ENCODE measurements at regions not wholly inside any gene's neighbourhood (a gene's known extent, or its start where the extent isn't known, plus 50 kb on each side); places are given as distances from the start of the nearest gene placed in this dataset.
"Not testable (repeated sequence)": the region's sequence is repeated elsewhere in the genome, so short reads cannot be mapped to it uniquely, and the experiment has no call there.

DNA sequence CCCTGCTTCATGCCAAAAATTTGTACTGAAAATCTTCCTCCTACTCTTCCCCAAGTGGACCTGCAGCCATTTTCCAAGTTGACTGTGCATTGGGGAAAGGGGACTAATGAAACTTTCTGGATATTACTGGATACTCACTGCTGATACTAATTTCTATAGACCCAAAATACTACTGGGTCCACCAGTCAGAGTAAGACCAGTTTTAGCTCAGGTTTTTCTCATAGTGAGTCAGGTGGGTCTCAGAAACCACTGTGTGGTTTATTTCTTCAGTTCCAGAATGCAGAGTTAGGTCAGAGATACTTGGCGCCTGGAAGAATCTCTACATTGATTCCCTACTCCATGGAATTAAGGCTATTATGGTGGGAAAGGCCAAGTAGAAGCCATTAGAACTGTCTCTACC is 274.8 kb upstream of the SYNCRIP start:
- 91 to 100% methylated on average over 1 of the region's 1 CpG for WGBS, 2 donors
- no peaks in the 10 kb centered on the region for H3K36me3 ChIP-seq (ENCODE audit: control insufficient read depth in 2 of 2, insufficient read depth in 2 of 2, low read length in 1 of 2)

GRCh38 chr6:85913001-85913400 is 270.3 kb upstream of the SYNCRIP start:
- H3K9me3 ChIP-seq (ENCODE audit: control insufficient read depth in 2 of 2, insufficient read depth in 1 of 2, low read depth in 1 of 2, low read length in 1 of 2), result peaks cover 3% of the 10 kb centered on the region in 2 donors
- WGBS, 2 donors, result 68 to 75% methylated on average over 2 of the region's 2 CpGs
- H3K4me3 ChIP-seq (ENCODE audit: low read depth in 1 of 2, low read length in 2 of 2), result no peak overlapping the region
- no peaks in the 10 kb centered on the region for H3K4me1 ChIP-seq (ENCODE audit: control insufficient read depth in 2 of 2, insufficient read depth in 2 of 2, low read length in 1 of 2)
- H3K36me3 ChIP-seq (ENCODE audit: control insufficient read depth in 2 of 2, insufficient read depth in 2 of 2, low read length in 1 of 2), result no peaks in the 10 kb centered on the region
- H3K27ac ChIP-seq (ENCODE audit: low read depth in 2 of 2, low read length in 1 of 2), result no peak overlapping the region
- no peaks in the 10 kb centered on the region for H3K27me3 ChIP-seq (ENCODE audit: control insufficient read depth in 1 of 2, insufficient read depth in 2 of 2, low read length in 2 of 2)

More for the DNA sequence above, 274.8 kb upstream of the SYNCRIP start:
- no peak overlapping the region for H3K27ac ChIP-seq (ENCODE audit: low read depth in 2 of 2, low read length in 1 of 2)
- H3K9me3 ChIP-seq (ENCODE audit: control insufficient read depth in 2 of 2, insufficient read depth in 1 of 2, low read depth in 1 of 2, low read length in 1 of 2), result no peaks in the 10 kb centered on the region
- H3K27me3 ChIP-seq (ENCODE audit: control insufficient read depth in 1 of 2, insufficient read depth in 2 of 2, low read length in 2 of 2), result no peaks in the 10 kb centered on the region
- H3K4me3 ChIP-seq (ENCODE audit: low read depth in 1 of 2, low read length in 2 of 2), result no peak overlapping the region
- H3K4me1 ChIP-seq (ENCODE audit: control insufficient read depth in 2 of 2, insufficient read depth in 2 of 2, low read length in 1 of 2), result no peaks in the 10 kb centered on the region

GRCh38 chr6:85912582-85912981 is 269.9 kb upstream of the SYNCRIP start:
- no peaks in the 10 kb centered on the region for H3K27me3 ChIP-seq (ENCODE audit: control insufficient read depth in 1 of 2, insufficient read depth in 2 of 2, low read length in 2 of 2)
- H3K36me3 ChIP-seq (ENCODE audit: control insufficient read depth in 2 of 2, insufficient read depth in 2 of 2, low read length in 1 of 2), result no peaks in the 10 kb centered on the region
- no peaks in the 10 kb centered on the region for H3K4me1 ChIP-seq (ENCODE audit: control insufficient read depth in 2 of 2, insufficient read depth in 2 of 2, low read length in 1 of 2)
- H3K4me3 ChIP-seq (ENCODE audit: low read depth in 1 of 2, low read length in 2 of 2), result no peak overlapping the region
- 51 to 66% methylated on average over 3 of the region's 3 CpGs for WGBS, 2 donors
- H3K9me3 ChIP-seq (ENCODE audit: control insufficient read depth in 2 of 2, insufficient read depth in 1 of 2, low read depth in 1 of 2, low read length in 1 of 2), result peaks cover 3% of the 10 kb centered on the region in 2 donors
- H3K27ac ChIP-seq (ENCODE audit: low read depth in 2 of 2, low read length in 1 of 2), result no peak overlapping the region

DNA sequence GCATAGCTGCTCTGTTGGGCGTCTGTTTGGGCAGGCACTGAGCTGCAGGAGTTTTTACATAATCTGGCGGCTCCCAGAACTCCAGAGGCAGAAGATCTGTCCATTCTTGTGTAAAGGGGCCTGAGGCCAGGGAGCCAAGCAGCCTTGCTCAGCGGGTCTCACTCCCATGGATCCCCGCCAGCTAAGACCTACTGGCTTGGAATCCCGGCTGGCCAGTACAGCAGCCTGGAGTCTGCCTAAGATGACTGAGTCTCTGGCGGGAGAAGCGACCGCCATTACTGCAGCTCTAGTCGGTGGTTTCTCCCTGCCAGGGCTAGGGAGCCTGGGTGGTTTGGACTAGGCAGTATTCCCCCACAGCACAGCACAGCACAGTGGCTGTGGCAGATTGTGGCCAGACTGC is 268.4 kb upstream of the SYNCRIP start:
- Histone ChIP-seq H3K27ac (ENCODE audit: low read depth in 2 of 2, low read length in 1 of 2) (no peak overlapping the region), H3K4me1 (ENCODE audit: control insufficient read depth in 2 of 2, insufficient read depth in 2 of 2, low read length in 1 of 2) (no peaks in the 10 kb centered on the region), H3K4me3 (ENCODE audit: low read depth in 1 of 2, low read length in 2 of 2) (no peak overlapping the region), H3K9me3 (ENCODE audit: control insufficient read depth in 2 of 2, insufficient read depth in 1 of 2, low read depth in 1 of 2, low read length in 1 of 2) (peaks cover 3% of the 10 kb centered on the region in 2 donors), H3K36me3 (ENCODE audit: control insufficient read depth in 2 of 2, insufficient read depth in 2 of 2, low read length in 1 of 2) (no peaks in the 10 kb centered on the region), H3K27me3 (ENCODE audit: control insufficient read depth in 1 of 2, insufficient read depth in 2 of 2, low read length in 2 of 2) (no peaks in the 10 kb centered on the region)
- WGBS, 2 donors, result 75 to 81% methylated on average over 9 of the region's 9 CpGs

GRCh38 chr6:85908120-85908519 is 265.4 kb upstream of the SYNCRIP start:
- not testable (repeated sequence) for H3K4me3 ChIP-seq (ENCODE audit: low read depth in 1 of 2, low read length in 2 of 2); H3K9me3 ChIP-seq (ENCODE audit: control insufficient read depth in 2 of 2, insufficient read depth in 1 of 2, low read depth in 1 of 2, low read length in 1 of 2); H3K27me3 ChIP-seq (ENCODE audit: control insufficient read depth in 1 of 2, insufficient read depth in 2 of 2, low read length in 2 of 2); H3K27ac ChIP-seq (ENCODE audit: low read depth in 2 of 2, low read length in 1 of 2); H3K36me3 ChIP-seq (ENCODE audit: control insufficient read depth in 2 of 2, insufficient read depth in 2 of 2, low read length in 1 of 2); H3K4me1 ChIP-seq (ENCODE audit: control insufficient read depth in 2 of 2, insufficient read depth in 2 of 2, low read length in 1 of 2)
- 77 to 87% methylated on average over 4 of the region's 4 CpGs for WGBS, 2 donors

DNA sequence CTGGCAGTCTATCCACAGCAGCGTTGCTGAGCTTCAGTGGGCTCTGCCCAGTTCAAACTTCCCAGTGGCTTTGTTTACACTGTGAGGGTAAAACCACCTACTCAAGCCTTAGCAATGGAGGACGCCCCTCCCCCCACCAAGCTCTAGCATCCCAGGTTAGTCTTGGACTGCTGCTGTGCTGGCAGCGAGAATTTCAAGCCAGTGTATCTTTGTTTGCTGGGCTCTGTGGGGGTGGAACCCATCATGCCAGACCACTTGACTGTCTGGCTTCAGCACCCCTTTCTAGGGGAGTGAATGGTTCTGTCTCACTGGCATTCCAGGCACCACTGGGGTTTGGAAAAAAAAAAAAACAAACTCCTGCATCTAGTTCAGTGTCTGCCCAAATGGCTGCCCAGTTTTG is 249.7 kb upstream of the SYNCRIP start:
- Histone ChIP-seq H3K27ac (ENCODE audit: low read depth in 2 of 2, low read length in 1 of 2) (no peak overlapping the region), H3K4me3 (ENCODE audit: low read depth in 1 of 2, low read length in 2 of 2) (no peak overlapping the region), H3K4me1 (ENCODE audit: control insufficient read depth in 2 of 2, insufficient read depth in 2 of 2, low read length in 1 of 2) (no peaks in the 10 kb centered on the region), H3K36me3 (ENCODE audit: control insufficient read depth in 2 of 2, insufficient read depth in 2 of 2, low read length in 1 of 2) (no peaks in the 10 kb centered on the region), H3K9me3 (ENCODE audit: control insufficient read depth in 2 of 2, insufficient read depth in 1 of 2, low read depth in 1 of 2, low read length in 1 of 2) (peaks cover 3 to 4% of the 10 kb centered on the region in 2 donors), H3K27me3 (ENCODE audit: control insufficient read depth in 1 of 2, insufficient read depth in 2 of 2, low read length in 2 of 2) (no peaks in the 10 kb centered on the region)
- WGBS, 2 donors, result 47 to 64% methylated on average over 3 of the region's 3 CpGs

GRCh38 chr6:85887461-85887860 is 244.8 kb upstream of the SYNCRIP start:
- no peaks in the 10 kb centered on the region for H3K36me3 ChIP-seq (ENCODE audit: control insufficient read depth in 2 of 2, insufficient read depth in 2 of 2, low read length in 1 of 2)
- no peaks in the 10 kb centered on the region for H3K4me1 ChIP-seq (ENCODE audit: control insufficient read depth in 2 of 2, insufficient read depth in 2 of 2, low read length in 1 of 2)
- H3K27me3 ChIP-seq (ENCODE audit: control insufficient read depth in 1 of 2, insufficient read depth in 2 of 2, low read length in 2 of 2), result no peaks in the 10 kb centered on the region
- H3K4me3 ChIP-seq (ENCODE audit: low read depth in 1 of 2, low read length in 2 of 2), result no peak overlapping the region
- H3K27ac ChIP-seq (ENCODE audit: low read depth in 2 of 2, low read length in 1 of 2), result no peak overlapping the region
- H3K9me3 ChIP-seq (ENCODE audit: control insufficient read depth in 2 of 2, insufficient read depth in 1 of 2, low read depth in 1 of 2, low read length in 1 of 2), result peaks cover 0 to 2% of the 10 kb centered on the region in 2 donors

GRCh38 chr6:85868685-85869084 is 226.0 kb upstream of the SYNCRIP start:
- no peak overlapping the region for H3K27ac ChIP-seq (ENCODE audit: low read depth in 2 of 2, low read length in 1 of 2)
- no peaks in the 10 kb centered on the region for H3K36me3 ChIP-seq (ENCODE audit: control insufficient read depth in 2 of 2, insufficient read depth in 2 of 2, low read length in 1 of 2)
- H3K4me1 ChIP-seq (ENCODE audit: control insufficient read depth in 2 of 2, insufficient read depth in 2 of 2, low read length in 1 of 2), result peaks cover 4 to 10% of the 10 kb centered on the region in 2 donors
- H3K4me3 ChIP-seq (ENCODE audit: low read depth in 1 of 2, low read length in 2 of 2), result no peak overlapping the region
- 85 to 92% methylated on average over 5 of the region's 5 CpGs for WGBS, 2 donors
- no peaks in the 10 kb centered on the region for H3K9me3 ChIP-seq (ENCODE audit: control insufficient read depth in 2 of 2, insufficient read depth in 1 of 2, low read depth in 1 of 2, low read length in 1 of 2)
- H3K27me3 ChIP-seq (ENCODE audit: control insufficient read depth in 1 of 2, insufficient read depth in 2 of 2, low read length in 2 of 2), result no peaks in the 10 kb centered on the region

DNA sequence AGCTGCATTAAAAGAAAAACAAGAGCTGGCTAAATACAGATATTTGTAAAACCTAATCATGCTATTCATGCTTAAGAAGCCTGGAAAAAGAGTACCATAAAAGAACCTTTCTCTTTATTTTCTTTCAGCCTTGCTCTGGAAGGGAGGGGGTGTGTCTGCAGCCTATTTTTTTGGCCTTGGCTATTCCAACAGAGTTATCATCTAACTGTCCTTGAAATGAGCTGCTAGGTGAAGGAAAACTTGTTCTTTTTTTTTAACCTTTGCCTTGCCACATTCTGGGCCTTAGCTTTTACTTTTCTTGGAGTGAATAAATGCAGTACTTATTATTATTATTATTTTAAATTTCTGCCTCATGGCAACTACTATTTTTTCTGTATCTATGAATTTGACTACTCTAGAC is 224.9 kb upstream of the SYNCRIP start:
- no peak overlapping the region for H3K4me3 ChIP-seq (ENCODE audit: low read depth in 1 of 2, low read length in 2 of 2)
- peaks cover 4 to 10% of the 10 kb centered on the region in 2 donors for H3K4me1 ChIP-seq (ENCODE audit: control insufficient read depth in 2 of 2, insufficient read depth in 2 of 2, low read length in 1 of 2)
- no peaks in the 10 kb centered on the region for H3K27me3 ChIP-seq (ENCODE audit: control insufficient read depth in 1 of 2, insufficient read depth in 2 of 2, low read length in 2 of 2)
- no peaks in the 10 kb centered on the region for H3K9me3 ChIP-seq (ENCODE audit: control insufficient read depth in 2 of 2, insufficient read depth in 1 of 2, low read depth in 1 of 2, low read length in 1 of 2)
- H3K36me3 ChIP-seq (ENCODE audit: control insufficient read depth in 2 of 2, insufficient read depth in 2 of 2, low read length in 1 of 2), result no peaks in the 10 kb centered on the region
- no peak overlapping the region for H3K27ac ChIP-seq (ENCODE audit: low read depth in 2 of 2, low read length in 1 of 2)

- Histone ChIP-seq H3K36me3 (ENCODE audit: control insufficient read depth in 2 of 2, insufficient read depth in 2 of 2, low read length in 1 of 2) (no peaks in the 10 kb centered on the region), H3K4me3 (ENCODE audit: low read depth in 1 of 2, low read length in 2 of 2) (no peak overlapping the region), H3K9me3 (ENCODE audit: control insufficient read depth in 2 of 2, insufficient read depth in 1 of 2, low read depth in 1 of 2, low read length in 1 of 2) (no peaks in the 10 kb centered on the region), H3K27ac (ENCODE audit: low read depth in 2 of 2, low read length in 1 of 2) (peak overlapping the region in 1 of 2 donors; percentile 57), H3K4me1 (ENCODE audit: control insufficient read depth in 2 of 2, insufficient read depth in 2 of 2, low read length in 1 of 2) (peaks cover 4 to 10% of the 10 kb centered on the region in 2 donors), H3K27me3 (ENCODE audit: control insufficient read depth in 1 of 2, insufficient read depth in 2 of 2, low read length in 2 of 2) (no peaks in the 10 kb centered on the region)
- 67 to 76% methylated on average over 10 of the region's 10 CpGs for WGBS, 2 donors
Observed at GRCh38 chr6:85866758-85867401, 224.2 kb upstream of the SYNCRIP start.

All from esophagus (tissue), 2 donors.